Hepatocyte (in vitro differentiated cells): ENCODE measurements at regions not wholly inside any gene's neighbourhood (a gene's known extent, or its start where the extent isn't known, plus 50 kb on each side); places are given as distances from the start of the nearest gene placed in this dataset.

Source experiments
- DNase-seq: peaks from one replicate; pipeline ENCODE4 v3.0.0-alpha.2; 2016; ENCODE audit warnings: low spot score
- H2AFZ ChIP-seq: fragments of 200-600 bp; sonication (generic); 2 replicates; pipeline ENCODE4 v1.6.0; 2016; ENCODE audit warnings: antibody characterized with exemption, mild to moderate bottlenecking
- H3K27ac ChIP-seq: fragments of 200-600 bp; sonication (generic); 2 replicates; pipeline ENCODE4 v1.5.1; 2016; ENCODE audit warnings: mild to moderate bottlenecking
- H3K27me3 ChIP-seq: fragments of 200-600 bp; sonication (generic); 2 replicates; pipeline ENCODE4 v1.6.1; 2016
- H3K36me3 ChIP-seq: fragments of 200-600 bp; sonication (generic); replicated peaks from 2 replicates; pipeline ENCODE4 v1.5.1; 2016; ENCODE audit warnings: low read depth; ENCODE audit not compliant: insufficient read depth
- H3K4me1 ChIP-seq: fragments of 200-600 bp; sonication (generic); 2 replicates; pipeline ENCODE4 v1.5.1; 2016; ENCODE audit warnings: mild to moderate bottlenecking, moderate library complexity; ENCODE audit not compliant: insufficient read depth
- H3K4me2 ChIP-seq: fragments of 200-600 bp; sonication (generic); 2 replicates; pipeline ENCODE4 v1.6.0; 2016
- H3K4me3 ChIP-seq: fragments of 200-600 bp; sonication (generic); 2 replicates; pipeline ENCODE4 v1.5.1; 2016; ENCODE audit warnings: mild to moderate bottlenecking
- H3K79me2 ChIP-seq: fragments of 200-600 bp; sonication (generic); 2 replicates; pipeline ENCODE4 v1.6.0; 2017; ENCODE audit warnings: mild to moderate bottlenecking
- H3K9me2 ChIP-seq: fragments of 200-600 bp; sonication (generic); replicated peaks from 2 replicates; pipeline ENCODE4 v1.6.0; 2017; ENCODE audit warnings: mild to moderate bottlenecking; ENCODE audit not compliant: insufficient read depth
- H3K9me3 ChIP-seq: fragments of 200-600 bp; sonication (generic); 2 replicates; pipeline ENCODE4 v1.5.1; 2016; ENCODE audit warnings: low read depth, mild to moderate bottlenecking
- H4K20me1 ChIP-seq: fragments of 200-600 bp; sonication (generic); 2 replicates; pipeline ENCODE4 v1.6.0; 2016; ENCODE audit warnings: mild to moderate bottlenecking; ENCODE audit not compliant: insufficient read depth, poor library complexity, severe bottlenecking
- EZH2 ChIP-seq: fragments of 200-600 bp; sonication (generic); IDR thresholded peaks from 2 replicates; pipeline ENCODE4 v1.6.1; 2016; ENCODE audit warnings: antibody characterized with exemption, mild to moderate bottlenecking, borderline replicate concordance
- EZH2phosphoT487 ChIP-seq: fragments of 200-600 bp; sonication (generic); IDR thresholded peaks from one replicate; pipeline ENCODE4 v1.6.1; 2018; ENCODE audit warnings: antibody characterized with exemption, mild to moderate bottlenecking, low read depth, moderate library complexity; ENCODE audit not compliant: unreplicated experiment, severe bottlenecking
- WGBS: methylation state at CpG from one replicate; pipeline ENCODE4 v1.1.6; 2016; ENCODE audit warnings: low lambda C conversion rate; ENCODE audit errors: missing lambda C conversion rate; 5-methylcytosine and 5-hydroxymethylcytosine counted together
- TF ChIP-seq, protein P1 (sequence below): fragments of 200-600 bp; sonication (generic); IDR thresholded peaks from 2 replicates; pipeline ENCODE4 v1.5.1; 2016; ENCODE audit warnings: antibody characterized with exemption, mild to moderate bottlenecking; ENCODE audit not compliant: poor library complexity

DNA sequence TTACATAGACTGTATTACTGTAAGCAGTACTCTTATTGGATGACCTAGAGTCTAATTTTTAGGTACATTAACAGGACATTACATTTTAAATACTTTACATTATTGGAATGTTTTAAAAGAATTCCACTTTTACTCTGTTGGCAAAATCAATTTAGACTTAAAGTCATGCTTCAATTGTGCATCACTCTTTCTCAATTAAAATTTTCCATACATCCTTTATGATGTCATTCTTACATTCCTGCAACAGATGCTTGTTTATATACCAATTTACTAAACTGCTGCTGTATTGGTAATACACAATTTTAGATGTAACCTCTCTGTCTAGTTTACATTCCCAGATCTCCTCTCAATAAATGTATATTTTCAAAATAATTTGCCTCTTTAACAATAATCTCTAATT lies 440.1 kb downstream of the ZEB2 start:
- Histone ChIP-seq H2AFZ (no peak overlapping the region), H3K27me3 (no peaks in the 10 kb centered on the region), H3K4me2 (no peak overlapping the region), H3K9me2 (no peaks in the 10 kb centered on the region), H4K20me1 (no peaks in the 10 kb centered on the region), H3K27ac (no peak overlapping the region), H3K36me3 (no peaks in the 10 kb centered on the region), H3K4me1 (no peaks in the 10 kb centered on the region), H3K4me3 (no peak overlapping the region), H3K79me2 (no peaks in the 10 kb centered on the region), H3K9me3 (no peaks in the 10 kb centered on the region)
- no peak for DNase-seq
- TF ChIP-seq, protein P1, sequence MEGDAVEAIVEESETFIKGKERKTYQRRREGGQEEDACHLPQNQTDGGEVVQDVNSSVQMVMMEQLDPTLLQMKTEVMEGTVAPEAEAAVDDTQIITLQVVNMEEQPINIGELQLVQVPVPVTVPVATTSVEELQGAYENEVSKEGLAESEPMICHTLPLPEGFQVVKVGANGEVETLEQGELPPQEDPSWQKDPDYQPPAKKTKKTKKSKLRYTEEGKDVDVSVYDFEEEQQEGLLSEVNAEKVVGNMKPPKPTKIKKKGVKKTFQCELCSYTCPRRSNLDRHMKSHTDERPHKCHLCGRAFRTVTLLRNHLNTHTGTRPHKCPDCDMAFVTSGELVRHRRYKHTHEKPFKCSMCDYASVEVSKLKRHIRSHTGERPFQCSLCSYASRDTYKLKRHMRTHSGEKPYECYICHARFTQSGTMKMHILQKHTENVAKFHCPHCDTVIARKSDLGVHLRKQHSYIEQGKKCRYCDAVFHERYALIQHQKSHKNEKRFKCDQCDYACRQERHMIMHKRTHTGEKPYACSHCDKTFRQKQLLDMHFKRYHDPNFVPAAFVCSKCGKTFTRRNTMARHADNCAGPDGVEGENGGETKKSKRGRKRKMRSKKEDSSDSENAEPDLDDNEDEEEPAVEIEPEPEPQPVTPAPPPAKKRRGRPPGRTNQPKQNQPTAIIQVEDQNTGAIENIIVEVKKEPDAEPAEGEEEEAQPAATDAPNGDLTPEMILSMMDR, result no peak
- TF ChIP-seq EZH2 (no peak), EZH2phosphoT487 (no peak)

DNA sequence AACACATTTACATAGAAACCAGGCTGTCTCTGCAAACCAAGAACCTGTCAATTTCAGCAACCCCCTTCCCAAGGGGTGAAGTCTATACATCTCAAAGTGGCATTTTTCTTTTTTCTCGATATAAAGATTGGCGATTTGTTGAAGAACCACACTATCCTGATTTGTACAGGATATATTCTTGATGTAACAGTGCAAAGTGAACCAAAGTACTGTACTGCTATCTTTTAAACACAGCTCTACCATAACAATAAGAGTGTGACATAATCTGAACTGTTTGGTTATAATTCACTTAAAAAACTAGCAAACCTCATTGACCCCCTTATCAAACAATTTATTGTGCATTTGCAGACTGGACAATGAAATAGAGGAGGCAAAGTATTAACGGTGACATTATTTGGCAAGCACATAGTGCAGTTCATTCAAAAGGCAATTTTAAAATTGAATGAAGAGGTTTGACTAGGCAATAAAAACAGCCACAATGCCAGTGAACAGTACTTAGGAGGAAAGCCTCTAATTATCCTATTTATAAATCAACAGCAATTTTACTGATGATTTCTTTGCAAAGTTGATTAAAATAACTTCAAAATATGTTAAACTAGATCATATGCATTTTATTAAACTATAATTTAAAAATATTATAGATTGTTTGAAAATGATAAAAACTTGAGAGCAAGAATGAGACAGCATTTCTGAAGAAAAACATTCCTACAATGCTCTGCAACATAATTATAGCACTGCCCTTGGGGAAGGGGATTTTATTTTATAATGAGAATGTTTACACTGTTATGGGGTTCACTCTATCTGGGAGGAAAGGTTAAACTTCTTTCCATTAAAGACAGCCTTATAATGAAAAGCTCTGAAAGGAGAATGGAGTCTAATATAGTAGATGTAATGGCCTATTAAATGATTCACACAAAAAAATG lies 440.9 kb downstream of the ZEB2 start:
- no peaks in the 10 kb centered on the region for H4K20me1 ChIP-seq
- H3K9me3 ChIP-seq, result no peaks in the 10 kb centered on the region
- no peak overlapping the region for H3K4me3 ChIP-seq
- no peak for DNase-seq
- WGBS, result 61% methylated on average over 3 of the region's 3 CpGs
- H3K9me2 ChIP-seq, result no peaks in the 10 kb centered on the region
- no peaks in the 10 kb centered on the region for H3K27me3 ChIP-seq
- no peaks in the 10 kb centered on the region for H3K36me3 ChIP-seq
- H3K27ac ChIP-seq, result no peak overlapping the region
- TF ChIP-seq EZH2, result no peak
- TF ChIP-seq EZH2phosphoT487, result no peak
- TF ChIP-seq, protein P1, result no peak
- no peak overlapping the region for H2AFZ ChIP-seq
- no peak overlapping the region for H3K4me2 ChIP-seq
- no peaks in the 10 kb centered on the region for H3K79me2 ChIP-seq
- no peaks in the 10 kb centered on the region for H3K4me1 ChIP-seq

DNA sequence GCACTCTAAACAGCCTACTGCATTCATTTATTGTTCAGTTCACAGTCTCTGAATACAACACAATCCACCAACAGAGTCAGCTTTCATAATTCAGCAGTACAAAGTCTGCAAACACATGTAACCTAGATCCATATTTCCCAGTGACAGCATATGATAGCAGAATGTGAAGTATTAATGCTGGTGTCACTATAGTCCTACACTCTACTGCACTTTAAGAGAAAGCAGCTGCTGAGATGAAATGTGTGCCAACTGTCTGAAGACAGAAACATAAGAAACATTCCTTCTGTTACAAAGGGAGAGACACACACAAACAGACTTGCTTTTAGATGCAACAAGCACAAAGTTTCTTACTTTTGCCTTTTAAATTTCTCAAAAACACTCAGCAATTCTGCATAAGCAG lies 441.8 kb downstream of the ZEB2 start:
- no peaks in the 10 kb centered on the region for H3K79me2 ChIP-seq
- no peak for DNase-seq
- no peaks in the 10 kb centered on the region for H3K9me3 ChIP-seq
- H3K4me2 ChIP-seq, result no peak overlapping the region
- H3K27me3 ChIP-seq, result no peaks in the 10 kb centered on the region
- H3K36me3 ChIP-seq, result no peaks in the 10 kb centered on the region
- no peak overlapping the region for H3K4me3 ChIP-seq
- no peaks in the 10 kb centered on the region for H3K4me1 ChIP-seq
- no peak overlapping the region for H2AFZ ChIP-seq
- no peaks in the 10 kb centered on the region for H4K20me1 ChIP-seq
- no peak overlapping the region for H3K27ac ChIP-seq
- TF ChIP-seq EZH2phosphoT487 (no peak), EZH2 (no peak)
- TF ChIP-seq, protein P1, result no peak
- no peaks in the 10 kb centered on the region for H3K9me2 ChIP-seq
